Hematopoietic multipotent progenitor cell treated with erythropoietin and hydrocortisone succinate and interleukin-3 and kit ligand, for 8 days (in vitro differentiated cells): ENCODE measurements at regions not wholly inside any gene's neighbourhood (a gene's known extent, or its start where the extent isn't known, plus 50 kb on each side); places are given as distances from the start of the nearest gene placed in this dataset.

ENCODE experiments used
- DNase-seq: peaks from one replicate; pipeline ENCODE4 v3.0.0-alpha.2; 2015

DNA sequence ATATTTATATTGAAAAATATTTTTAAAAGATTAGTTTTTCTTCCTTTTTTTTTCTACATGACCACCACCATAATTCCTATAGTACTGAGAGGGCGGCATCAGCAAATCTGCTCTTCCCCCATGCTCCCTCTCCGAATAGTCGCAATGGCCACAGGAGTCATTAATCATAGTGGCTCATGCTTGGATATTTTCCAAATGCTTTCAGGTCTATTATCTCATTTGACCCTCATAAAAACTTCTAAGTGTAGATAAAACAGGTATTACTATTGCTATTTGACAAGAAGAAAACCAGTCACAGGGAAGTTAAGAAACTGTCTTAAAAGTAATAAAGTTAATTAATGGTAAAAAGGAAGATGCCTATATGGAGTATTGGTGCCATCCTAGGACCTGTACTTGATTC is 440.7 kb downstream of the CMPK2 start:
- DNase-seq = no peak

DNA sequence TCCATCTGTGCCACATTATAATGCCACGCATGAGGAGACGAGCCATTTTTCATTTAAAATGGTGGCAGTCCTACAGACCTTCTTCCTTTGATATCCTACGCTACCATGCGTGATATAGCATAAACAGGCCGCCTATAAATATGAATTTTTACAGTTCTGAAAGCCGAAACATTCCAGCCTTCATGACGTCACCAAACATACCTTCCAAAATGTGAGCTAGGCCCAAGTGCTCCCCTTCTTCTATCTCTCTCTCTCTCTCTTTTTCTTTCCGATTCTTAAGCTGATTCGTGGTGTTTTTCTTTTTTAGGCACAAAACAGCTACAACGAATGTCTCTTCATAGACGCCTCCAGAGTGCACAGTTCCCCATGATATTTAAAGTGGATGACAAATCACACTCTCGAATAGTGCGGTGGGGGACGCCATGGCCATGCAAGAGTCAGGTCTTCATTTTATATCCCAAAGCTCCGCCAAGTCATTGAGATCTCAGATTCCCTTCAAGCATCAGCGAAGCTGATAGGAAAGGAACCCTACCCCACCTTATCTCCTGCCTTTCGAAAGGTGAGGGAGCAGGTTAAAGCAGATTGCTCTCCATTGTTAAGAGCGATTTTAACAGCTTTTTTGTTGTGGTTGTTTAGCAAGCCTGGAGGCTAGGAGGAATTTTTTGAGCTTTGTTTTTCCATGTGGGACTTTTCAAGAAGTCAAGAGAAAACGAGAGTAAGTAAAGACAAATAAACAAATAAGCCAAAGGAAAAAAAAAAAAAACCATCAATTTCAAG is 436.3 kb downstream of the CMPK2 start:
- no peak for DNase-seq

DNA sequence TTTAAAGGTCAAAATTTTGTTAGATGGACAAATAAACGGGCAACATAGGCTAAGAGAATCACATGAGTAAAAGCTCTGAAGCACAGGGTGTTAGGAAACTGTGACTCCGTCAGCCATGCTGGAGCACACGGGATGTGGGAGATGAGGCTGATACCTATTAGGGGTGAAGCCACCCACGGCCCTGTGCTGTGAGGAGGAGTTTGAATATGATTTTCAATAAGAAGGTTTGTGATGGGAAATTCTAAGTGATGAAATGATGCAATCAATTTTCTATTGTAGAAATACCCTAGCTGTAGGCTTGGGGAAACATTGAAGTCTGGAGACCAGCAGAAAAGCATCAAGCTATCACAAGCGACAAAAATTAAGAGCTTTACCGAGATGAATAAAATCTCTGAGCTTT is 431.3 kb downstream of the CMPK2 start:
- DNase-seq = no peak

DNA sequence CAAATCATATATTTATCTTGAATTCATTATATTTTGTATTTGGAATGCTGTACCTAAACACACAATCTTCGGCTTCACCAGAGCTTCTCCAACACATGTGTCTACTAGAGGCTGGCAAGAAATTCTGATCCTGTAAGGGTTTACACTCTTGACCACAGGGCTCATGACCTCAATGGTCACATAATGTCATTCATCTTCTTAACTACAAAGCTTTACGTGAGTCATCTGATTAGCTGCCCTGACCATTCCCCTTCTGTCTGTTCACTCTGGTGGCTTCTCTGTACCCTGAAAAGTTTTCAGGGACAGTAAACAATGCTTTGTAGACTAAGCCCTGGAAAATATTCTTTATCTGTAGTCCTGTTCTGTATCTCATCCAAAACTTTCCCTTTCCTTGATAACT is 423.9 kb downstream of the CMPK2 start:
- DNase-seq = no peak

DNA sequence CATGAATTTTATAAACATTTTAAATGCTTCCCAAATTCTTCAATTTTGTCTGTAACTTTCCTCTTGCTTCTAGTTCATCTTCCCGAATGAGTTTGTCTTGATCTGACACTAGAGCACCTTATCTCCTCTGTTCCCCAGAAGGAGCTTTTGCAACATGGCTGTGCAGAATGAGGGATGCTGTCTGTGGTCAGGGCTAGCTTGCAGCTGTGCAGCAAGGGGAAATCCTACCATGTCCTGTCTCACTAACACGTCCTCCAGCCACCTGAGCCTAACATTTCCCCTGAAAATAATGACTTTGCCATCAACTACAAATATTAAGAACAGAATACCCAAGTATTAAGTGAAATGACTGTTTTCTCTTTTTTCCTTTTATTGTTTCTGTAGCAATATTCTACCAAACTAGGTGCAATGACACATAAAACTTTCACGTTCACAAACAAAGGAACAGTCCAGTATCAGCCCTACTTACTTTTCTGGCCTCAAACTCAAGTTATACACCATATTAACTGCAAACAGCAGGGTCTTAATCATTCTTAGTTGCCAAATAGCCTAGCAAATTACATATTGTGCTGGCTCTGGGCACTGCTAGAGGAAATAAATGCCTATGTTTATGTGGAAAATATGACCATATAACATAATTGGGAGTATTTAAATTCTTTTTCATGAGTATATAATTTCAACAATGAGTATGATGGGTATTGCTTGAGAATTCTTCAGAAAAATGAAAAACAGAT is 423.3 kb downstream of the CMPK2 start:
- no peak for DNase-seq

DNA sequence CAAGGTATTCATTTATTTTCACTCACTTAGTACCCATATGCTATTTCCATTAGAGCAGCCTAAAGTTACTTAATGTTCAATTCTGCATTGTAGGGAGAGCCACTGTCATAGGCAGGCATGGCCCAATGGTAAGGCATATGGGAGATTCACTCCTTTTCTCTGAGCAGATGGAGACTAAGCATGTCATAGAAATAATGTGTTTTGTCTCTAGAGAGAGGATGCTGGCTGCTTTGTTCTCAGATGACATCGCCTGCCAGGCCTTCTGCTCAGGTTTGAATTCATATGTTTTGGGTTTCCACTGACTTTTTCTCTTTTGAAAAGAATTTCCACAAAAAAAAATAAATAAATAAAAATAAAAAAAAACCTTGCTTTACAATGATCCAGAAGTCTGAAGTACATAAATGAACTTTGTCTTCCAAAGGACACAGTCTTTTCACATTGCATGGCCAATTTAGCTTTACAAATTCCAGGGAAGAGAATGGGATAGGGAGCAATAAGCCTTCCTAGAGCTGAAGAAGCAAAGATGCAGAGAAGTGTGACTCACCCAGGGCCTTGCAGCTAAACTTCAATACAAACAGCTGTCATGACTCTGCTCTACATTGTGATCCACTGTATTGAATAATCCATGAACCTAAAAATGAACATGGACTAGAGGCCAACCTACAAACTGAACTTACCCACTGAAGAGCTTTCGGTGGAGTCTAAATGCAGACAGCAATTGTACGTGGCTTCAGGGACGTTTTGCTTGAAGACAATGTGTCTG is 422.5 kb downstream of the CMPK2 start:
- no peak for DNase-seq

DNA sequence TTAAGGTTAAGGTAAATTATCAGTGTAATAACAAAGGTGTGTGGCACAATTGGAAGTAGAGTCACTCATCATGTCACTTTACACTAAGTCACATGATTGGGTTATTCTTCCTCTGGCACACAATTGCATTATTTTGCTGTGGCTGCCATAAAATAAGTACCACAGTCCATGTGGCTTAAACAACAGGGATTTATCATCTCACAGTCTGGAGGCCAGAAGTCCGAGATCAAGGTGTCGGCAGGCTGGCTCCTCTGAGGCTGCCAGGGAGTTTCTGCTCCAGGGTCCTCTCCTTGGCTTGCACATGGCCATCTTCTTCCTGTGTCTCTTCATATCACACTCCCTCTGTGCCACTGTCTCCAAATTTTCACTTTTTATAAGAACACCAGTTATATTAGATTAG is 421.2 kb downstream of the CMPK2 start:
- DNase-seq = no peak

DNA sequence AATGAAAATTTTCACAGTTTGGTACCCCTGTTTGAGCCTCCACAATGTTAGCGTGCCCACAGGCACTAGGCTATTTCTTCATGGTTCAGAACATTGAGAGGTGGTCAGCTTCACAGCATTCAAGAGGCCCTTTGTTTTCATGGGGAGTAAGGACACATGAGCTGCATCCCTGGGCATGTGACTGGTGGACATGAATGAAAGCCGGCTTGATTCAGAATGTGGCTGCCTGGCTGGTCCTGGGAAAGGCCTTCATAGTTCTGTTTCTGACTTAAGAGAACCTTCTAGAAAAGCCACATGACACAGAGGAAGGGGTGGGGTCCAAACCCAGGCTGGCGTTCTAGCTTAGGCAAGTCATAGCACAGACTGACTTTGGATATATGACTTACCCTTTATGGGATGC is 420.6 kb downstream of the CMPK2 start:
- DNase-seq = no peak

DNA sequence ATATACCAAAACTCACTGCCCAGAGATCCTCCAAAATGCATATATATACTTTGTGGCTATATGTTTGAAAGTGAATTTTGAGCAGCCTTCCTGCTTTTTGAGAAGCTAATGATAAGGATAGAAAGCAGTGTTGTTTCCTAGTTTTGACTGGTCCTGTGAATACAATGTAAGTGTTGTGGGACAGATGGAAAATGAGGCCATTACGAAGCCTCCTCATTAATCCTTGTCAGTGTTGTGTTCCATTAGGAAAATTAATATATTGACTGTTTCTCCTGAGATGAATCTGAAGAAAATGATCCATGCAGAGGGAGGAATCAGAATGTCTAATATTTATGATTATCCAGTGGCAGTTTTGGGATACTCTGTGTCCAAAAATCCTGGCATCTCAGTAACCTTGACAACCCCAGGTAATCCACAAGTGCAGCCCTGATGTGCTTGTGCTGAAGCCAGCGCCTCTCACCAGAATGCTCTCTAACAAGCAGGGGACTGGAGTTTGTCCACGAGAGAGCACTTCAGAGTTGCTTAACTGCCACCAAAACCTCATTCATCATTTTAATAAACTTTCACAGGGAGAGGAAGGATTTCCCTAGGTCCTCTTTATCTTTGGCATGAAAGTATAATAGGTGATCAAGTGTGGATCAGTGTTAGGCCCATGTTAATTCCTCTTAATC is 418.6 kb downstream of the CMPK2 start:
- no peak for DNase-seq

DNA sequence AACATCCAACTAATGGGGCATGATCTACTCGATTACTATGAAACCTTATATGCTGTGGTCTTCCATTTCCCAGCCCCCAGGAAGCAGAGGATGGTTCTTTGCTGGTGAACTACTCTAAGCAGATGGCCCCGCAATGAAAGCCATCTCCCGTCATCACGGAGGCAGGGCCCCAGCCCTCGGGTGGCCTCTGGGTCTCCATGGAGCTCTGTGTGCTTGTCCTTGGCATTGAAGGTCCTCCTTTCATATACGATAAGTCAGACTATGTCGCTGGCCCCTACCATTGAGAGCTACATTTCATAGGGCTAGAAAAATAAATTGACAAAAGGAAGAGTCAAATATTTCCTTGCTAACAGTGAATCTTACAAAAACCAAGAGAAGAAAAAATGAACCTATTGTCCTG is 416.8 kb downstream of the CMPK2 start:
- DNase-seq = no peak

DNA sequence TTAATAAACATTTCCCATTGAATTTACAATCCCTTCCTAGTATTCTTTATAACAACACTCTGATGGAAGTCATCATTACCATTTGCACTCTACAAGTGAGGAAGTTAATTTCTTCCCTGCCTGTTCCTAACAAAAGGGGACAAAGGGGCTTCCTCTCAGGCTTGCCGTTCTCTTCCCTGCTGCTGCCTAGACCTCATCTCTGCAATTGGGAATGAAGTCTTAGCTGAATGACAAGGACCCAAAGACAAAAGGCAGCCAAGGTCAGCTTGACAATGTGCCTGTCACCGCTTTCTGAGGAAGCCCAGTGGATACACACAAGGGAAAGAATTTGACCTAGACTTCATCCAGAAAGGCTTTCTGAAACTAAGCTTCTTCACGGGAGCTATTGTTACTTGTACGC is 416.4 kb downstream of the CMPK2 start:
- DNase-seq = no peak

DNA sequence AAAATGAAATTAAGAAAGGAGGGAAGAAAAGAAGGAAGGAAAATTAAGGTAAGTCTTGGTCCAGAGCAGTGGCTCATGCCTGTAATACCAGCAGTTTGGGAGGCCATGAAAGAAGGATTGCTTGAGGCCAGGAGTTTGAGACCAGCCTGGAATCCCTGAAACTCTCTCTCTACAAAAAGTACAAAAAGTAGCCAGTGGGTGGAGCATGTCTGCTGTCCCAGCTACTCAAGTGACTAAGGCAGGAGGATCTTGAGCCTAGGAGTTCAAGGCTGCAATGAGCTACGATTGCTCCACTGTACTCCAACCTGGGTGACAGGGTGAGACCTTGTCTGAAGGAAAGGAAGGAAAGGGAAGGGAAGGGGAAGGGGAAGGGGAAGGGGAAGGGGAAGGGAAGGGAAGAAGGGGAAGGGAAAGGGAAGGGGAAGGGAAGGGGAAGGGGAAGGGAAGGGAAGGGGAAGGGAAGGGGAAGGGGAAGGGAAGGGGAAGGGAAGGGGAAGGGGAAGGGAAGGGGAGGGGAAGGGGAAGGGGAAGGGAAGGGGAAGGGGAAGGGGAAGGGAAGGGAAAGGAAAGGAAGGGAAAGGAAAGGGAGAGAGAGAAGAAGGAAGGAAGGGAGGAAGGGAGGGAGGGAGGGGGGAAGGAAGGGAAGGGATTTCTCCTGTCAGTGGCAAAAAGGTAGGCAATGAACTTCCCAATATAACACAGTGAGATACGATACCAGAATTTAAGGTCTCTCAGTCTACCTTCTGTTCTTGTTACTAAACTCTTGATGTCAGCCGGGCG is 412.8 kb downstream of the CMPK2 start:
- no peak for DNase-seq

DNA sequence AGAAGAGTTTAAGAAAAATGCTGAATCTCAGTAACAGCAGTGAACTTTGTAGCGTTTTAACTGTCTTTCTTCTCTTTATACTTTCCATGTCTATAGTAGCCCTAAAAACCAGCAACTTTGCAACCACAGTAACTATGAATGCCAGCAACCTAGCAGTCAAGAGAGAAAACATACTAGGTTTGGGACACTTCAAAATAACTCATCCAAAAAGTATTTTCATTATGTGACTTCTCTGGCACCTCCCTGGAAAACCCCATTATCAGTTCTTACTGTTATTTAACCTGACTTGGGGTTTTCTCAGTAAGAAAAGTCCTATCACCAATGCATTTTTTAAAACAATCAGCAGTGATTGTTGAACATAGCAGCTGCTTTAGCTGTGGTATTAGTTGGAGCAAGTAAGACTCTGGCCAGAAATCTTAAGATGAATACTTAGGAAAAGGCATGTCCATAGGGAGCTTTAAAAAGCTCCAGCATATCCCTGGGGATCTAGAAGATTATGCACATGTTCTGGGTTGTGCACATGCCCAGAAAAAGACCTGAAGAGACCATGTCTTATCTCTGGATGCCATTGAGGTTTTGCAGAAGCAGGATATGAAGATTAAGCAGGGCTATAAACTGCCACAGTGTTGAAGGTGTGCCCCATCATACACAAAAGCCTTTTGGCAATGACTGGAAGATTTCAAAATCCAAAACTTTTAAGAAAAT is 411.3 kb downstream of the CMPK2 start:
- no peak for DNase-seq

DNA sequence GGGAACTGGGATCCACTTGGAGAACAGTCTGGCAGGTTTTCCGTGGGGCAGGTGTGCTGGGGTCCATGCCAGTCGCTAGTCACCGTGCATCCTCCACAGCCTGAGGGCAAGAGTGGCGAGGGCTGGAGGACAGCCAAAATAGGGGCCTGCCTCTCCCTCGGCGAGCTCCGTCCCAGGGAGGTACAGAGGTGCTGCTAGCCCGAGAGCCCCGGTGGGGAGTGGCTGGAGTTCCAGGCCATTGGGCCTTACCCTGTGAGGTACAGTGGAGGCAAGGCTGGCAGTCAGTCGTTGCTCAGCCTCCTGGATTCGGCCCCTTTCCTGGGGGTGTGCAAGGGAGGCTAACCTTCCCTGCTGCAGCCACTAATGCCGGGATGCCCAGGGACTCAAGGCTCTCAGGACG is 406.6 kb downstream of the CMPK2 start:
- DNase-seq = no peak

DNA sequence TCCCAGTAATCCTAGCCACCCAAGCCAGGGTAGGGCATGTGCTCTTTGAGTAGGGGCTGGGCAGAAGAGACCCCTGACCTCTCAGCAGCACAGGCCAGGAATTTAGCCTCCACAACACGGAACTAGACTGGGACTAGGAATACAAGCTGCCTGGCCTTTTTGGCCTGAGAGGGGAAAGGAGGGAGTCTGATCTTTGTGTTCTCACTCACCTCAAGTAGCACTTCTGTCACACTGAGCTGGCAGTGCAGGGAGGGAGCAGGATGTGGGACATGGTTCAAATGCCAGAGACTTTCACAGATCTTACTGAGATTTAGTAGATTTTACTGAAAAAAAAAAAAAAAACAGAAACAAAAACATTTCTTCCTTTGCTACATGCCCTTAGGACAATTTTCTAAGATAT is 395.2 kb downstream of the CMPK2 start:
- no peak for DNase-seq

DNA sequence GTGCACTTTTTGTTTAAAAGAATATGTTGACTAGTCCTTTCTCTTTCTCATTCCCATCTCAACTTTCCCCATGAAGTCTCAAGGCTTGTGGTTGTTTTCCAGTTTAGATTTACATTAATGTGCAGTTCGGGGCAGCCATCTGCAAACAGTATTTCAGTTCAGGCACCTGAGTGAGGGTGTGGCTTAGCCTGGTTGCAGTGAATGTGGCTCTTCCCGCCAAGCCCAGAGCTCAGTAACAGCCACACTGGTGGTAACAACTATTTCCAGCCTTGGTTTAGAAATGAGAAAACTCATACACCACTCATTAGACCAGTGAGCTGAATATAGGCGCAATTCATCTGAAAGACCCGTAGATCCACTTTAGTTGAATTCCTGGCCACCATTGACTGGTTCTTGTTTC is 394.3 kb downstream of the CMPK2 start:
- DNase-seq = no peak

DNA sequence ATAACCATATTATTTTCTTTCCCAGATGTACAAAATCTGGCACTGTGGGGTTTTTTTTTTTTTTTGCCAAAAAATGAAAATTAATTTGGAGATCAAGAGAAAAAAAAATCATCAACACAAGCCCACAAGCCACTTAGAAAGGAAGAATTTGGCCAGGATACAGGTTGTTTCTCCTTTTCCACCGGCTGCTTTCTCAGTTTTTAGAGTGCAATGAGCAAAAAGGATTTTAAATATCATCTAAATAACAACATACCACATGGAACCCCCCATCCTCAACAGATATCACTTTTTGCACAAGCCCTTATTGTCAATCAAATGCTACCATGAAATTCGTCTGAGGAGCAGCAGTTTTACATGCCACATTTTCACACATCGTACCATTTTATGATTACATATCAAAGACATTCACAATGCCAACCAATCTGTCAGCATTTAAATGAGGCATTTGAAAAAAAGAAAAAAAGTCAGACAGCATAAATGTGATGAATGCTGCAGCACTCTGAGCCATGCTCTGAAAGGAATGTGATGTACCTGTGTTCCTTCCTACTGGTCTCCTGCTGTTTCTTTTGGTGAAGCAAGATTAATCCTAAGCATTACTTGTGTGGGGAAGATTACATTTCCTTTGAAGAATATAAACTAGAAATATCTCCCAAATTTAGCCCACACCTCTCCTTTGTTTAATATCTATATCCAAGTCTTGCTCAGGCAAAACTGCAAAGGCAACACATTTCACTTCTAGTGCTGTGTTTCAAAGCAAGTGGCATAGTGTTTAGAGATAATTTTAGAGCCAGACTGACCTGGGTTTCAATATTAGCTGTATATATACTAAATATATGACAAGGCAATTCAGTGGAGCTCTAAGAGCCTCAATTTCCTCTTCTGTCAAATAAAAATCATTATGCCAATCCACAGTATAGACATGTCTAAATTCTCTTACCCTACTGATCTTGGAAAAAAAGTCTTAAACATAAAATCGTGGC is 391.3 kb downstream of the CMPK2 start:
- DNase-seq = no peak

DNA sequence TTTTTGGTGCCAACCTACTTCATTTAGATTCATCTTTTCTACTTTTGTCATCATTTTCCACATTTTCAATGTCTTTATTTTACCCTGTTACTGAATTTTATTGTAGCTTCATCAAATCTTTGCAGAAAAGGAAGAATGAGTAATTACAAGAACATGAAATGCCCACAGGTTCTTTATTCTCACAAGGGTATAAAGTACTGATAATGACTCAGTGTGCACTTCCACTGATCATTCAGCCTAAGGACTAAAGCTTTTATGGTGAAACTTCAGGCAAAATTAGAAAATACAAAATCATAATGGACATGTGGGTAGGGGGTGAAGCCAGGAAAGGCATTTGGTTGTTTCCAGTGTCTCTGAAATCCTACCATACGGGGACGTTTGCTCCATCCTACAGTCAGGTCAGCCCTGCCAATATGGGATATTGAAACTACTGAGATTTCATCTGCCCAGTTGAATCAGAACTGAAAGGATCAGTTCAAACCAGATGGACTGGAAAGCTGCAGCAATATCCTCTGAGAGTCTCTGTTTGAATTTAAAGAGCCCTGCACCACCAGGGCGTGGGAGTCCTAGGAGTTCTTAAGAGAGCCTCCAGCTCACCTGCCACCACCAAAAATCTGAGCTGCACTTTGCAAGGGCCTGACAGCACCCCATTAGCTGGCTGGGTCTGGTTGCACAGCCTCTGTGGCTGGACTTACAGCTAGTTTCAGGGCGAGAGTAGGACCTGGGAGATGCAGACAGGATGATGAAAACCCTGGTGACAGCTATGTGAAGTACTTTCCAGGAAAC is 390.4 kb downstream of the CMPK2 start:
- DNase-seq = no peak

DNA sequence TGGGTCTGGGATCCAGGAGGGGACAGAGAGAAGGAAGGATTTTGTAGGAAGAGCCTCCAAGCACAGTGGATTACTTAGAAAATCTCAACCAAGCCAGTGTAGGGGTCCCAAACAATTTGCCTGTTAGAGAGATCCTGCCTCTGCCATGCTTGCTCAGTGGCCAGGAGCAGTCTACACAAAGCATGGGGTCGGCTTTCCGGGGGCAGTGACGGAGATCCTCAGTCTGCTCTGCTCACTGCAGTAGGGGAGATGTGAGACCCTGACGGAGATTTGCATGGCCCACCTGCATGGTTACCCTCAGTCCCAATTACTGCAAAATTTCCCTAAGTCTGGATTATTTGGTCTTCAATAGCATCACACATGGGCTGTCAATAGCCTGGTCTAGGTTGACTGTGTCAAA is 385.2 kb downstream of the CMPK2 start:
- DNase-seq = no peak

DNA sequence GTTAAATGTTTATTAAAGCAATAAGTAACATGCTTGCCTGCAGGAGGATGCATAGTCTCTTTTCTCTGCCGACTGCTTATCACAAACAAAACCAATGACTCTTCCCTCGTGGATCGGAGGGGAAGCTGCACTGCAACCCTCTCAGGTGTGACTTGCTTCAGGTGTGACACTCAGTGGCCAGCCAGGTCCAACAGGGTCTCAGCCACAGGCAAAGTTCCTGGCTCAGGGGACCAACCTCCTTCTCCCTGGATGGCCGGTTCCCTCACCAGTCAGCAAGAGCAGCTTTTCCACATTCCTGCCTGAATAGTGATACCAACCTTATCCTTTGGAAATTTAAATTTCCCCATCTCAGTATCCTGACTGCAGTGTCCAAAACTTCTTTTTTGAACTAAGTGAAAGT is 383.5 kb downstream of the CMPK2 start:
- no peak for DNase-seq
